ENCODE measurements at regions not wholly inside any gene's neighbourhood (a gene's known extent, or its start where the extent isn't known, plus 50 kb on each side); places are given as distances from the start of the nearest gene placed in this dataset.

GRCh38 chr2:236974752-236975151 lies 110.9 kb upstream of the COPS8 start:
- TF ChIP-seq GATA2 (IDR thresholded peaks at IDR 0.05; ENCODE audit: low read depth, low read length) (no peak), GATA3 (IDR thresholded peaks at IDR 0.05; ENCODE audit: low read depth, low read length) (no peak)

GRCh38 chr2:236975766-236976165 lies 109.9 kb upstream of the COPS8 start:
- TF ChIP-seq GATA3 (IDR thresholded peaks at IDR 0.05; ENCODE audit: low read depth, low read length) (no peak), GATA2 (IDR thresholded peaks at IDR 0.05; ENCODE audit: low read depth, low read length) (no peak)

- no peak for TF ChIP-seq GATA2 (IDR thresholded peaks at IDR 0.05; ENCODE audit: low read depth, low read length)
- TF ChIP-seq GATA3 (IDR thresholded peaks at IDR 0.05; ENCODE audit: low read depth, low read length): no peak
Measured at GRCh38 chr2:236976266-236977062, 109.2 kb upstream of the COPS8 start.

GRCh38 chr2:236977063-236977851 lies 108.4 kb upstream of the COPS8 start:
- no peak for TF ChIP-seq GATA2 (IDR thresholded peaks at IDR 0.05; ENCODE audit: low read depth, low read length)
- no peak for TF ChIP-seq GATA3 (IDR thresholded peaks at IDR 0.05; ENCODE audit: low read depth, low read length)

- TF ChIP-seq GATA2 (IDR thresholded peaks at IDR 0.05; ENCODE audit: low read depth, low read length) (no peak), GATA3 (IDR thresholded peaks at IDR 0.05; ENCODE audit: low read depth, low read length) (no peak)
Measured at GRCh38 chr2:236977852-236978398, 107.8 kb upstream of the COPS8 start.

GRCh38 chr2:236979664-236980063 lies 106.0 kb upstream of the COPS8 start:
- no peak for TF ChIP-seq GATA3 (IDR thresholded peaks at IDR 0.05; ENCODE audit: low read depth, low read length)

GRCh38 chr2:236980961-236981360 lies 104.7 kb upstream of the COPS8 start:
- TF ChIP-seq GATA2 (IDR thresholded peaks at IDR 0.05; ENCODE audit: low read depth, low read length): no peak
- no peak for TF ChIP-seq GATA3 (IDR thresholded peaks at IDR 0.05; ENCODE audit: low read depth, low read length)

GRCh38 chr2:236981701-236982485 lies 103.8 kb upstream of the COPS8 start:
- TF ChIP-seq GATA3 (IDR thresholded peaks at IDR 0.05; ENCODE audit: low read depth, low read length) (no peak), GATA2 (IDR thresholded peaks at IDR 0.05; ENCODE audit: low read depth, low read length) (no peak)

GRCh38 chr2:236982693-236983455 lies 102.8 kb upstream of the COPS8 start:
- TF ChIP-seq GATA2 (IDR thresholded peaks at IDR 0.05; ENCODE audit: low read depth, low read length) (no peak), GATA3 (IDR thresholded peaks at IDR 0.05; ENCODE audit: low read depth, low read length) (no peak)

GRCh38 chr2:236984046-236984445 lies 101.6 kb upstream of the COPS8 start:
- no peak for TF ChIP-seq GATA3 (IDR thresholded peaks at IDR 0.05; ENCODE audit: low read depth, low read length)
- TF ChIP-seq GATA2 (IDR thresholded peaks at IDR 0.05; ENCODE audit: low read depth, low read length): no peak

- no peak for TF ChIP-seq GATA3 (IDR thresholded peaks at IDR 0.05; ENCODE audit: low read depth, low read length)
- no peak for TF ChIP-seq GATA2 (IDR thresholded peaks at IDR 0.05; ENCODE audit: low read depth, low read length)
Measured at GRCh38 chr2:236985761-236986339, 99.8 kb upstream of the COPS8 start.

- TF ChIP-seq GATA3 (IDR thresholded peaks at IDR 0.05; ENCODE audit: low read depth, low read length) (no peak), GATA2 (IDR thresholded peaks at IDR 0.05; ENCODE audit: low read depth, low read length) (no peak)
Measured at GRCh38 chr2:236986524-236987330, 99.0 kb upstream of the COPS8 start.

Measured in SH-SY5Y (cell line).